ENCODE measurements at regions not wholly inside any gene's neighbourhood (a gene's known extent, or its start where the extent isn't known, plus 50 kb on each side); places are given as distances from the start of the nearest gene placed in this dataset.
A peak's percentile ranks its signal among the peaks of the same experiment; 100 is the strongest.

DNA sequence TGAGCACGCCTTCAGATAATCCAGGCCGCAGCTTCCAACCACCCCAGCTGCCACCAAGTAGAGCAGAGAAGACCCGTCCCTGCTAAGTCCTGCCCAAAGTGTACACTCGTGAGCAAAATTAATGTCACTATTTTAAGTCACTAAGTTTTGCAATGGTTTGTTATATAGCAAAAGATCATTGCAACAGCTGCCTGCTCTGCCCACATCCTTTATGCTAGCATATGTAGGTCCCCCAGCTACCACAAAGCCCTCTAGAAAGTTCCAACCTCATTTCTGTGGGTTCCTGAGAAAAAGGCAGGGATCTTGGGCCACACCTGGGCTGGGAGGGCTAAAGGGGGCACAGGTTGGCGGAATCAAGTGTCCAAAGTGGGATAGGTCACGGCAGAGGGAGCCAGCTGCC is 346.9 kb downstream of the BCOR start:
- Histone ChIP-seq H3K9me3 (ENCODE audit: insufficient read depth, low read depth, low read length) (no peaks in the 10 kb centered on the region), H3K27me3 (ENCODE audit: insufficient read depth, low read length) (no peaks in the 10 kb centered on the region), H3K4me3 (ENCODE audit: low read length) (no peak overlapping the region), H3K27ac (ENCODE audit: low read depth, low read length) (no peak overlapping the region), H3K9ac (ENCODE audit: low read depth, low read length) (no peak overlapping the region), H3K36me3 (ENCODE audit: insufficient read depth, low read length) (no peaks in the 10 kb centered on the region), H3K4me1 (ENCODE audit: insufficient read depth, low read length) (no peaks in the 10 kb centered on the region; the same call in 1 of the 2 replicates)
- 85% methylated on average over 5 of the region's 6 CpGs for WGBS

DNA sequence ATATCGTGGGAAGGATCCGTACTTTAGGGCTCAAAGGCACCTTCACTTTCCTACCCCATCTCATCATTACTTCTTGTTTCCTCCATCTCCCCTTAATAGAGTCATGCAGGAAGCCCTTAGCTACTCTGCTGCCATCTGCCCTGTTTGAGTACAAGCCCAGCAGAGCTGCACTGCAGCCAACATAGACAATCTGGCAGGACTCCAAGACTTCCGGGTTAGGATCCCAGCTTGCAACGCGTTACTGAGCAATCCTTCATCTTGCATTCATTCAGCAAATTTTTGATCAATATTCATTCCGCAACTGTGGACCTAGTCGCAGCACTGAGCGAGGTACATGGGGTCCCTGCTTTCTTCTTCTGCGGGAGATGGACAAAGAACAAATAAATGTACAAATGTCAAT is 344.9 kb downstream of the BCOR start:
- no peaks in the 10 kb centered on the region for H3K9me3 ChIP-seq (ENCODE audit: insufficient read depth, low read depth, low read length)
- no peak overlapping the region for H3K27ac ChIP-seq (ENCODE audit: low read depth, low read length)
- 94% methylated on average over 8 of the region's 9 CpGs for WGBS
- no peaks in the 10 kb centered on the region for H3K27me3 ChIP-seq (ENCODE audit: insufficient read depth, low read length)
- no peak overlapping the region for H3K4me3 ChIP-seq (ENCODE audit: low read length)
- H3K9ac ChIP-seq (ENCODE audit: low read depth, low read length) = no peak overlapping the region
- no peaks in the 10 kb centered on the region for H3K36me3 ChIP-seq (ENCODE audit: insufficient read depth, low read length)
- peaks cover 5% of the 10 kb centered on the region; the same call in 1 of the 2 replicates for H3K4me1 ChIP-seq (ENCODE audit: insufficient read depth, low read length)

DNA sequence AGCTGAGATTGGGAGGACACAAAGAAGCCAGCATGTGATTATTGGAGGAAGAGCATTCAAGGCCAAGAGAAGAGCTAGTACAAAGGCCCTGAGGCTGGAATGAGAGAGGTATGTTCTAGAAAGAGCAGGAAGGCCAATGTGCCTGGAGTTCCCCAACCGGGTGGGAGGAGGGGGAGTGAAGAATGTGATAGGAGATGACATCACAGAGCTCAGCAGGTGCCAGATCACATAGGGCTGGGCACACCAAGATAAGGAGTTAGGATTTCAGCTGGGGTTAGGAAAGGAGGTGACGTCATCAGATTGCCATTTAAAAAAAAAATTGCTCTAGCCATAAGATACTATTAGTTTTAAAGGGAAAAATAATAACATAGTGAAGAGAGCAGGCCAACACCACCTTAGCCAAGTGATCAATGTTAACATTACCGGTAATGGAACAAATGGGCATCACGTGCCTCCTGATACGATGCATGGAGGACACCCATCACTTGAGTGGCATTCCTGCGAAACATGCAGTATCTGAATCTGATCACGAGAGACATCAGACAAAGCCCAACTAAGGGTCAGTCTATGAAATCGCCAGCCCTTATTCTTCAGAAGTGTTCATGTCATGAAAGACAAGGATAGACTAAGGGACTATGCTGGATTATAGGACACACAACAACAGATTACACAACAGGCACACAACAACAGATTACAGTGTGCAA is 344.3 kb downstream of the BCOR start:
- Histone ChIP-seq H3K27me3 (ENCODE audit: insufficient read depth, low read length) (no peaks in the 10 kb centered on the region), H3K9ac (ENCODE audit: low read depth, low read length) (no peak overlapping the region), H3K4me3 (ENCODE audit: low read length) (no peak overlapping the region), H3K36me3 (ENCODE audit: insufficient read depth, low read length) (no peaks in the 10 kb centered on the region), H3K4me1 (ENCODE audit: insufficient read depth, low read length) (peaks cover 5% of the 10 kb centered on the region; the same call in 1 of the 2 replicates), H3K27ac (ENCODE audit: low read depth, low read length) (no peak overlapping the region), H3K9me3 (ENCODE audit: insufficient read depth, low read depth, low read length) (no peaks in the 10 kb centered on the region)
- 86% methylated on average over 7 of the region's 8 CpGs for WGBS

DNA sequence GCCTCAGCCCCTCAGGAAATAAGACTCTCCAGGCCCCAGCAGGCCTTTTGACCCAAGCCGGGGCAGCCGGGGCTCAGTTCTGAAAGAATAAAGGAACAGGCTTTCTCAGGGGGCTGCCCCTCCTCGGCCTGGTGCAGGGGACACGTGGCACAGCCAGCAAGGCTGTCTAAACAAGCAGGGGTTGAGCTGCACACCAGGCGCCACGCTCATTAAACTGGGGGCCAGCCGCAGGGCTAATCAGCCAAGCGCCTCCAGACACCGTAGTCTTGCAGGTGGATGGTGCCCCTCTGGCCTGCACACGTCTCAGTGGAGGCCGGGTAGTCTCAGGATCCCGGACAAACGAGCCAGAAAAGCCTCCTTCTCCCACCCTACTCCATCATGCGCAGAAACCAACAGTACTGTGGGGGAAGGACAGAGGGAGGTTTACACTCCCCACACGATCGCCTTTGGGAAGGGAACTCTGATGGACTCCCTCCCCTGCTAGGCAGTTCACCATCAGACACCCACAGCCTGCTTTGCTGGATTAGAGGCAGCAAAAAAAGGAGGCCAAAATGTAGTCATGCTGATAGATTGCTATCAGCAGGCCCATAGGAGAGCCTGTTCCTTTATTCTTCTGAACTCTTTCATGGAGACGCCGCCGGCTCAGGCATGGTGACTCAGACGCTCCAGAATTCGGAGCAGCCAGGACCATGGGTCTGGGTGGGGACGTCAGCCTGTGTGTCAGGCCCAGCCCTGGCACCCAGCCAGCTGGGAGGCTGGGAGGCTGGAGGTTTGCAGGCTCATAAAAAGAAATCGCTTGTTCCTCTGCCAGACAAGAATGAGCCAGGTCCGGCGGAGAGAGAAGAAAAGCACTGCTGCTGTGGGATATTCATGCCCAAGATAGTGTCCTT is 342.4 kb downstream of the BCOR start:
- H3K9ac ChIP-seq (ENCODE audit: low read depth, low read length) = no peak overlapping the region; the same call in 1 of the 2 replicates

DNA sequence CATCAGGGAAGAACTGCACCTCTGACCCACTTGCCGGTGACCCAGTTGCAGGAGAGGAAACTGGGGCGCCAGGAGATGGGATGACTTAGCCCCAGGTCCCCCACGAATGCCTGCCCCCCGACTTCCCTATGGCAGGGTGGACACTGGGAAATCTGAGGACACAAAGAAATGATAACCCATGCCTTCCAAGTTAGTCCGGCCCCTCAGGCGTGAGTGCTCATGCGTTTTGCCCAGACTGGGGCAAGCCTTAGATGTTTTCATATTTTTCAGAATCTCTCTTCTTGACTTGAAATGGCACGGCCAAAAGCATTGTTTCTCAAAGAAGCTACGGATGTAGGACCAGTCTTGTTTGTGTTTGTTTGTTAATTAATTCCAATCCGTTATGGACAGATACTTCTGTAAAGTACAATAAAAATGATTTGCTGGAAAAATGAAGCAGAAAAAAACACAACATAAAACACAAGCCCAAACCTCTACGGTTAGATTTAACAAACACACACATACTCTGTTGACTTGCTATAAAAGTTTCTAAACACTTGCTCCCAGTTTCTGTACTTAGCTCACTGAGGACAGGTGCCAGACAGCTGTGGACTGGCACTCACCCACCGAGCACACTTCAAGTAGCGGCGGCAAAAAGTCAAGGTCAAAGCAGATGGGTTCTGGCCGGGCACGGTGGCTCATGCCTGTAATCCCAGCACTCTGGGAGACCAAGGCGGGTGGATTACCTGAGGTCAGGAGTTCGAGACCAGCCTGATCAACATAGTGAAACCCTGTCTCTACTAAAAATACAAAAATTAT is 341.5 kb downstream of the BCOR start:
- 85% methylated on average over 17 of the region's 18 CpGs for WGBS
- Histone ChIP-seq H3K4me3 (ENCODE audit: low read length) (no peak overlapping the region), H3K9me3 (ENCODE audit: insufficient read depth, low read depth, low read length) (no peaks in the 10 kb centered on the region), H3K27ac (ENCODE audit: low read depth, low read length) (no peak overlapping the region), H3K27me3 (ENCODE audit: insufficient read depth, low read length) (no peaks in the 10 kb centered on the region), H3K4me1 (ENCODE audit: insufficient read depth, low read length) (peaks cover 5% of the 10 kb centered on the region; the same call in 1 of the 2 replicates), H3K36me3 (ENCODE audit: insufficient read depth, low read length) (no peaks in the 10 kb centered on the region), H3K9ac (ENCODE audit: low read depth, low read length) (no peak overlapping the region)

More for the DNA sequence above, 342.4 kb downstream of the BCOR start:
- Histone ChIP-seq H3K27ac (ENCODE audit: low read depth, low read length) (0 out of 2 replicates have a peak overlapping the region, but pooled peaks have one; percentile 25), H3K9me3 (ENCODE audit: insufficient read depth, low read depth, low read length) (no peaks in the 10 kb centered on the region), H3K36me3 (ENCODE audit: insufficient read depth, low read length) (no peaks in the 10 kb centered on the region), H3K27me3 (ENCODE audit: insufficient read depth, low read length) (no peaks in the 10 kb centered on the region), H3K4me1 (ENCODE audit: insufficient read depth, low read length) (peaks cover 5% of the 10 kb centered on the region; the same call in 1 of the 2 replicates), H3K4me3 (ENCODE audit: low read length) (no peak overlapping the region)
- WGBS = 71% methylated on average over 21 of the region's 25 CpGs

DNA sequence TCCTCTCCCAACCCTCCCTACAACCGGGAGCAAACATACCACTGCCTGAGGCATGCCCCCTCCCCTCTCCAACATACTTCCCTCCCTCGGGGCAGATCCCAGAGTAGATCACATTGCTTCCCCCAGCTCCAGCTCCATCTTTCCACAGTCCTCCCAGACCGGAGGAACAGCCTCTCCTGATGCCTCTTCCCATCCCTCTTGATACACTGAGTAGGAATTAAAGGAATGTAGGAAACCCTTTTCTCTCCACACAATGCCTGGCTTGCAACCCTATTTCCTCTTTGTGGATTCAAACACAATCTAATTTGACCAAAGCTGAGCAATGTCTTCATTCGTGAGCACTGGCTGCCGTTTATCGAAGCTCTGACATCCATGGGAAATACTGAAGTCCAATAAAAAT is 339.8 kb downstream of the BCOR start:
- WGBS = 65% methylated on average over 5 of the region's 6 CpGs
- Histone ChIP-seq H3K4me1 (ENCODE audit: insufficient read depth, low read length) (peaks cover 5% of the 10 kb centered on the region; the same call in 1 of the 2 replicates), H3K27me3 (ENCODE audit: insufficient read depth, low read length) (no peaks in the 10 kb centered on the region), H3K36me3 (ENCODE audit: insufficient read depth, low read length) (no peaks in the 10 kb centered on the region), H3K9me3 (ENCODE audit: insufficient read depth, low read depth, low read length) (no peaks in the 10 kb centered on the region), H3K9ac (ENCODE audit: low read depth, low read length) (no peak overlapping the region), H3K4me3 (ENCODE audit: low read length) (no peak overlapping the region), H3K27ac (ENCODE audit: low read depth, low read length) (no peak overlapping the region)

DNA sequence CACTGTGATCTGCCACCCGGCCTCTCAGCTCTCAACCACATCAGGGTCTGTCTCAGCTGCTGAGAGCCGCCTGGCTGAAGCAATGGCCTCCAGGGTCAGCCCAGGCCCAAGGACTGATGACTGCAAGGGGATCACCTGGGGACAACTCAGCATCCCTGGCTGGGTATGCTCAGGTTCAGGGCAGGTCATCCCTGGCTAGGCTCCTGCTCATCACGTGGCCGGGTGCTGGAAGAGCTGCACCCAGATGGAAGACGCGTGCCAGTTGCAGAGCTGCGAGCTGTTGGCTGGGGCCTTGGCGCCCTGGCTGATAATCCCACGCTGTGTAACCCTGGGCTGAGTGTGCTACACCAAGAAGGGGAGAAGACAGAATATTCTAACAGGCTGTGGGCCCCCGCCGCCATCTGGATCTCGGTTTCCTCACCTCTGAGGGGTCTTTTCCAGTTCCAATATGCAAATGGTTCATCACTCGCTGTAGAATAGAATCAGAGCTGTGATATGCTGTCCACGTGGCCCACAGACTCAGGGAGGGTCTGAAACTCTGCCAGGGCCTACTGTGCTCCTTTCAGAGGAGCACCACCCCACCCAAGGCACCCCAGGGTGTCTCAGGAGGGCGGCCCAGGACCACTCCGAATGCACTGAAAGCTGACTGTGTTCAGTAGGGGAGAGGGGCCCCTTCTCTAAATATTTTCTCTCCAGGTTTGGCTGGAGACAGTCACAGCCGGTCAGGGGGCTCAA is 338.8 kb downstream of the BCOR start:
- Histone ChIP-seq H3K27me3 (ENCODE audit: insufficient read depth, low read length) (no peaks in the 10 kb centered on the region), H3K27ac (ENCODE audit: low read depth, low read length) (no peak overlapping the region), H3K9me3 (ENCODE audit: insufficient read depth, low read depth, low read length) (no peaks in the 10 kb centered on the region), H3K4me3 (ENCODE audit: low read length) (no peak overlapping the region), H3K36me3 (ENCODE audit: insufficient read depth, low read length) (no peaks in the 10 kb centered on the region), H3K9ac (ENCODE audit: low read depth, low read length) (no peak overlapping the region), H3K4me1 (ENCODE audit: insufficient read depth, low read length) (peaks cover 7% of the 10 kb centered on the region; the same call in 1 of the 2 replicates)
- WGBS = 92% methylated on average over 15 of the region's 17 CpGs

DNA sequence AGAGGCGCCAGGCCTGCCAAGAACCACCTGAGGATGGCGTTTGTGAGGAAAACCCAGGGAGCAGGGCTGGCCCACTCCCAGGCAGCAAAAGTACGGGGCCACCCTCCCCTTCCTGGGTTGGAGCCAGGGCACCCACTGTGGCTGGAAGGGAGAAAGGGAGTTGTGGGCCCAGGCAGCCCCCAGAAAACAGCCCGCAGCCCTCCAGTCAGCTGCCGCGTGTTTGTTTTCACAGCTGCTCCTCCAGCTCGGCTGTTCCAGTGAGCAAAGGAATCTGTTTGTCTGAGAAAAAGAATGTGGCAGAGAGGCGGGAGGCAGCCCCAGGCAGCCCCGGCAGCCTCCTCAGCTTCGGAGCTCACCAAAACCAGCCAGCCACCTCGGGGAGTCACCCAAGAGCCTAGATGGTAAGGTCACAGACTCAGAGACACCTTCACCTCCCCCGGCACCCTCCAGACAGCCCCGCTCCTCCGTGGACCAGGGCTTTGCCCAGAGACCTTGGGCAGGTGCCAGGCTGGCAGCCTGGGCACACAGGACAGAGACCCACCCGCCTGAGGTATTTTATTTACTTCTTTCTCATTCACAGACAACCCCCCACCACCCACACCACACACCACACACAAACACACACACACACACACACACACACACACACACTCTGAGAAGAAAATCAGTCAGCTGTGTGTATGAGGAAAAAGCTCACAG is 338.1 kb downstream of the BCOR start:
- no peak overlapping the region for H3K4me3 ChIP-seq (ENCODE audit: low read length)
- 56% methylated on average over 15 of the region's 15 CpGs for WGBS
- no peak overlapping the region for H3K27ac ChIP-seq (ENCODE audit: low read depth, low read length)
- no peaks in the 10 kb centered on the region for H3K36me3 ChIP-seq (ENCODE audit: insufficient read depth, low read length)
- H3K4me1 ChIP-seq (ENCODE audit: insufficient read depth, low read length) = peaks cover 14% of the 10 kb centered on the region; the same call in 1 of the 2 replicates
- no peaks in the 10 kb centered on the region for H3K9me3 ChIP-seq (ENCODE audit: insufficient read depth, low read depth, low read length)
- no peaks in the 10 kb centered on the region for H3K27me3 ChIP-seq (ENCODE audit: insufficient read depth, low read length)
- H3K9ac ChIP-seq (ENCODE audit: low read depth, low read length) = 0 out of 2 replicates have a peak overlapping the region, but pooled peaks have one; percentile 14

DNA sequence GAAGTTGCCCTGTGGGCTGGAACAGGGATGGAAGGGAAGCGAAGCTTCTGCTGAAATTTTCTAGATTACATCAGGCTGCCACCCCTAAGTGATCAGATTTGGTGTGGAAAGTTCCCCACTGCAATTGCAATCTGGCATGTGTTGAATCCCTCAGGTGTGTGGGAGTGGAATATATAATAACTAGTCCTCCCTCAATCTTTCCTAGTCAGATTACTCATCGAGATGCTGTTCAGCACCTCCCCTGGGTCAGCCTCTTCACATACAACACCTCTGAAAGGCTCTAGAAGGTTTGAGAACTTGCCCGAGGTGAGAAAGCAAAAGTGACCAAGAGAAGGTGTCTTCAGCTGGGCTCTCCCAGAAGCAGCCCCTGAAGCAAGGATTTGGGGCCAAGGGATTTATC is 336.8 kb downstream of the BCOR start:
- no peak overlapping the region for H3K27ac ChIP-seq (ENCODE audit: low read depth, low read length)
- 93% methylated on average over 2 of the region's 3 CpGs for WGBS
- H3K4me1 ChIP-seq (ENCODE audit: insufficient read depth, low read length) = peaks cover 20% of the 10 kb centered on the region; the same call in 1 of the 2 replicates

More for the DNA sequence above, 336.8 kb downstream of the BCOR start:
- Histone ChIP-seq H3K36me3 (ENCODE audit: insufficient read depth, low read length) (no peaks in the 10 kb centered on the region), H3K4me3 (ENCODE audit: low read length) (no peak overlapping the region), H3K9me3 (ENCODE audit: insufficient read depth, low read depth, low read length) (no peaks in the 10 kb centered on the region), H3K9ac (ENCODE audit: low read depth, low read length) (no peak overlapping the region), H3K27me3 (ENCODE audit: insufficient read depth, low read length) (no peaks in the 10 kb centered on the region)

All from HUES64 (cell line).